NB4 (cell line): ENCODE measurements at regions not wholly inside any gene's neighbourhood (a gene's known extent, or its start where the extent isn't known, plus 50 kb on each side); places are given as distances from the start of the nearest gene placed in this dataset.
"Not testable (repeated sequence)": the region's sequence is repeated elsewhere in the genome, so short reads cannot be mapped to it uniquely, and the experiment has no call there.

Experiments used
- DNase-seq: peaks from one replicate; pipeline ENCODE4 v3.0.0; 2010; ENCODE audit warnings: low read depth
- H3K4me3 ChIP-seq: one replicate; pipeline ENCODE4 v1.5.1; 2011; ENCODE audit warnings: mild to moderate bottlenecking, low read depth, low read length, moderate library complexity
- MYC ChIP-seq: IDR thresholded peaks from 2 replicates; pipeline ENCODE4 v1.6.1; 2011; ENCODE audit warnings: low read depth, low read length
- POLR2A ChIP-seq: IDR thresholded peaks from 2 replicates; pipeline ENCODE4 v1.6.1; 2011; ENCODE audit warnings: mild to moderate bottlenecking; ENCODE audit not compliant: insufficient read length; ENCODE audit errors: extremely low read depth
- TF ChIP-seq, protein P1 (sequence below): IDR thresholded peaks from 2 replicates; pipeline ENCODE4 v1.6.1; 2011; ENCODE audit warnings: low read depth, low read length
- TF ChIP-seq, protein P2 (sequence below): IDR thresholded peaks from one replicate; pipeline ENCODE4 v1.5.1; 2012; ENCODE audit warnings: low read depth, low read length

DNA sequence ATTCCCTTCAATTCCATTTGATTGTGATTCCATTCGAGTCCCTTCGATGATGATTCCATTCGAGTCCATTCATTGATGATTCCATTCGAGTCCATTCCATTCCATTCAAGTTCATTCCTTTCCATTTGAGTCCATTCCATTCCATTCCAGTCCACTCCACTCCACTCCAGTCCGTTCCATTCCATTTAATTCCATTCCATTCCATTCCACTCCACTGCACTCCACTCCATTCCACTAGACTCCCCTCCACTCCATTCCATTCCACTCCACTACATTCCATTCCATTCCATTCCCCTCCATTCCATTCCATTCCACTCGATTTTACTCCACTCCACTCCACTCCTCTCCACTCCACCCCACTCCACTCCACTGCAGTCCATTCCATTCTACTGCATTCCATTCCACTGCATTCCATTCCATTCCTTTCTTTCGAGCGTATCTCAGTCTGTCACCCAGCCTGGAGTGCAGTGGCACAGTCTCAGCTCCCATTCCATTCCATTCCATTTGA, 115.7 kb downstream of the ZNF92 start:
- no peak for TF ChIP-seq MYC
- TF ChIP-seq POLR2A = no peak
- TF ChIP-seq, protein P1, sequence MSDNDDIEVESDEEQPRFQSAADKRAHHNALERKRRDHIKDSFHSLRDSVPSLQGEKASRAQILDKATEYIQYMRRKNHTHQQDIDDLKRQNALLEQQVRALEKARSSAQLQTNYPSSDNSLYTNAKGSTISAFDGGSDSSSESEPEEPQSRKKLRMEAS = no peak
- TF ChIP-seq, protein P2, sequence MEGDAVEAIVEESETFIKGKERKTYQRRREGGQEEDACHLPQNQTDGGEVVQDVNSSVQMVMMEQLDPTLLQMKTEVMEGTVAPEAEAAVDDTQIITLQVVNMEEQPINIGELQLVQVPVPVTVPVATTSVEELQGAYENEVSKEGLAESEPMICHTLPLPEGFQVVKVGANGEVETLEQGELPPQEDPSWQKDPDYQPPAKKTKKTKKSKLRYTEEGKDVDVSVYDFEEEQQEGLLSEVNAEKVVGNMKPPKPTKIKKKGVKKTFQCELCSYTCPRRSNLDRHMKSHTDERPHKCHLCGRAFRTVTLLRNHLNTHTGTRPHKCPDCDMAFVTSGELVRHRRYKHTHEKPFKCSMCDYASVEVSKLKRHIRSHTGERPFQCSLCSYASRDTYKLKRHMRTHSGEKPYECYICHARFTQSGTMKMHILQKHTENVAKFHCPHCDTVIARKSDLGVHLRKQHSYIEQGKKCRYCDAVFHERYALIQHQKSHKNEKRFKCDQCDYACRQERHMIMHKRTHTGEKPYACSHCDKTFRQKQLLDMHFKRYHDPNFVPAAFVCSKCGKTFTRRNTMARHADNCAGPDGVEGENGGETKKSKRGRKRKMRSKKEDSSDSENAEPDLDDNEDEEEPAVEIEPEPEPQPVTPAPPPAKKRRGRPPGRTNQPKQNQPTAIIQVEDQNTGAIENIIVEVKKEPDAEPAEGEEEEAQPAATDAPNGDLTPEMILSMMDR = no peak
- H3K4me3 ChIP-seq = no peak overlapping the region
- no peak for DNase-seq

DNA sequence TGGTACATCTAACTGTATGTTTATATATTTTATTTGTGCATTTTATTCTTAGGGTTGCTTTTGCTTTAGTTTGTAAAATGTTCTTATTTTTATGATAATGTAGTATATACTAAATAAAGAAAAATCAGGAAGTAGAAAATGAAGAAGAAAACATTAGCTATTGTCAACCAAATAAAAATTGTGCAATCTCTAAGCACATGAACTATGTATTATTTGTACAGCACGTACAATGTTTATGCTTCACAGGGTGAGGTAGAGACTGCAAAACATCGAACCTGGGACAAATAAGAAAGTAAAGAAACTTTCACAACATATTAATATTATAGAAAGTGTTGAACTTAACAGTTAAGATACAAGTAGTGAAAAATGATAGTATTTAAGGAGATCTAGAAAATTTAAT, 123.0 kb downstream of the ZNF92 start:
- not testable (repeated sequence) for DNase-seq, H3K4me3 ChIP-seq

DNA sequence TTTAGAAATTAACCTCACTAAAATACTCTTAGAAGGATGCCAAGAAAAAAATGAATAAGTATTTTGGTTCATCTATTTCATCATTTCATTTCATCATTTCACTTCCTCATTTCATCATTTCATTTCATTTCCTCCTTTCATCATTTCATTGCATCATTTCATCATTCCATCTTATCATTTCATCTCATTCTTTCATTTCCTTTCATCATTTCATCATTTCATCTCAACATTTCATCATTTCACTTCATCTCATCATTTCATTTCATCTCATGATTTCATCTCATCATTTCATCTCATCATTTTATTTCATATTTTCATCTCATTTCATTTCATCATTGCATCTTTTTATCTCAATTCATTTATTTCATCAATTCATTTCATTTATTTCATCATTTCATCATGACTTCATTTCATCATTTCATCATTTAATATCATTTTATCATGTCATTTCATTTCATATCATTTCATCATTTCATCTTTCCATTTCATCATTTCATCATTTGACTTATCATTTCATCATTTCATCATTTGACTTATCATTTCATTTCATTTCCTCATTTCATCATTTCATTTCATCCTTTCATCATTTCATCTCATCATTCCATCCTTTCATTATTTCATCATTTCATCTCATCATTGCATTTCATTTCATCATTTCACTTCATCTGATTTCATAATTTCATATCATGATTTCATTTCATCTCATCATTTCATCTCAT, 129.9 kb downstream of the ZNF92 start:
- no peak for DNase-seq
- H3K4me3 ChIP-seq = no peak overlapping the region
- TF ChIP-seq MYC (no peak), POLR2A (no peak)
- TF ChIP-seq, protein P1 = no peak
- TF ChIP-seq, protein P2 = no peak

DNA sequence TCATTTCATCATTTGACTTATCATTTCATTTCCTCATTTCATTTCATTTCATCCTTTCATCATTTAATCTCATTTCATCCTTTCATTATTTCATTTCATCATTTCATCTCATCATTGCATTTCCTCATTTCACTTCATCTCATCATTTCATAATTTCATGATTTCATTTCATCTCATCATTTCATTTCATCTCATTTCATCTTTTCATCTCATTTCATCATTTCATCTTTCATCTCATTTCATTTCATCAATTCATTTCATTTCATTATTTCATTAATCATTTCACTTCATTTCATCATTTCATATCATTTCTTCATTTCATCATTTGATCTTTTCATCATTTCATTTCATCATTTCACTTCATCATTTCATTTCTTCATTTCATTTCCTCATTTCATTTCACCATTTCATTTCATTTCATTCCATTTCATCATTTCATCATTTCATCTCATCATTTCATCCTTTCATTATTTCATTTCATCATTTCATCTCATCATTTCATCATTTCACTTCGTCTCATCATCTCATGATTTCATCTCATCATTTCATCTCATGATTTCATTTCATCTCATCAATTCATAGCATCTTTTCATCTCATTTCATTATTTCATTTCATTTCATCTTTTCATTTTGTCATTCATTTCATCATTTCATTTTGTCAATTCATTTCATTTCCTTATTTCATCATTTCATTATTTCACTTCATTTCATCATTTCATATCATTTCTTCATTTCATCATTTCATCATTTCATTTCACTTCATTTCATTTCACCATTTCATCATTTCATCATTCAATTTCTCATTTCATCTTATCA, 131.1 kb downstream of the ZNF92 start:
- H3K4me3 ChIP-seq, DNase-seq: not testable (repeated sequence)

DNA sequence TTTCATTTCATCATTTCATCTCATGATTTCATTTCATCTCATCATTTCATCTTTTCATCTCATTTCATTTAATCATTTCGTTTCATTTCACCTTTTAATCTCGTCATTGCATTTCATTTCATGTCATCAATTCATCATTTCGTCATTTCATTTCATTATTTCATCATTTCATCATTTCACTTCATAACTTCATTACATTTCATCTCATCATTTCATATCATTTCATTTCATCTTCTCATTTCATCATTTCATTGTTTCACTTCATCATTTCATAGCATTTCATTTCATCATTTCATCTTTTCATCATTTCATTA, 131.6 kb downstream of the ZNF92 start:
- DNase-seq, H3K4me3 ChIP-seq: not testable (repeated sequence)

DNA sequence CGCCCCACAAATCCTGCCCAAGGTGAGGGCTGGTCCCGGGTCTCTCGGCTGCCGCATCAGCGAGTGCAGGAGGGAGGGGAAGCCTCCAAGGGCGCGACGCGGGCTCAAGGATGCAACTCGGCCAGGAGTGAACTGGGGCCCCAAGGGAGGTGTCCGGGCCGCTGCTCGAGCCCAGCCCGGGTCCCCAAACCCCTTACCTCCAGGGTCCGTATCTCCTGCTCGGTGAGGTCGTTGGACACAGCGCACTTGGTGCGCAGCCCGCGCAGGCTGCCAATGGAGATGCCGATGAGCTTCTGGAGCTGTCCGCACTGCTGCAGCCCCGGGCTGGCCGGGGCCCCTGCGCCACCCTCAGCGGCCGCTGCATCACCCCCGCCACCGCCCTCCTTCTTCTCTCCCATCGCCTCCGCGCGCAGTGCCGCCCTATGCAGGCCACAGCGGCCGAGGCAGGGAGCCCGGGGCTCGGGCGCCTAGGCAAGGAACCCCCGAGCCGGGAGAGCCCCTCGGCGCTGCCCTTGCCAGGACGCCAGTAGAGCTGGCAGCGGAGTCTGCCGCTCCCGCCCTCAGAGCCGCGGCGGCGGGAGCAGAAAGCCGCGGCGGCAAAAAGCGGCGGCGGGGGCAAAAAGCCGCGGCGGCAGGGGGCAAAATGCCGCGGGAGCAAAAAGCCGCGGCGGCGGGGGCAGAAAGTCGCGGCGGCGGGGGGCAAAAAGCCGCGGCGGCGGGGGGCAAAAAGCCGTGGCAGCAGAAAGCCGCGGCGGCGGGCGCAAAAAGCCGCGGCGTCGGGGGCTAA, 135.1 kb downstream of the ZNF92 start:
- DNase-seq = not testable (repeated sequence)
- peak overlapping the region; percentile 38 for H3K4me3 ChIP-seq

DNA sequence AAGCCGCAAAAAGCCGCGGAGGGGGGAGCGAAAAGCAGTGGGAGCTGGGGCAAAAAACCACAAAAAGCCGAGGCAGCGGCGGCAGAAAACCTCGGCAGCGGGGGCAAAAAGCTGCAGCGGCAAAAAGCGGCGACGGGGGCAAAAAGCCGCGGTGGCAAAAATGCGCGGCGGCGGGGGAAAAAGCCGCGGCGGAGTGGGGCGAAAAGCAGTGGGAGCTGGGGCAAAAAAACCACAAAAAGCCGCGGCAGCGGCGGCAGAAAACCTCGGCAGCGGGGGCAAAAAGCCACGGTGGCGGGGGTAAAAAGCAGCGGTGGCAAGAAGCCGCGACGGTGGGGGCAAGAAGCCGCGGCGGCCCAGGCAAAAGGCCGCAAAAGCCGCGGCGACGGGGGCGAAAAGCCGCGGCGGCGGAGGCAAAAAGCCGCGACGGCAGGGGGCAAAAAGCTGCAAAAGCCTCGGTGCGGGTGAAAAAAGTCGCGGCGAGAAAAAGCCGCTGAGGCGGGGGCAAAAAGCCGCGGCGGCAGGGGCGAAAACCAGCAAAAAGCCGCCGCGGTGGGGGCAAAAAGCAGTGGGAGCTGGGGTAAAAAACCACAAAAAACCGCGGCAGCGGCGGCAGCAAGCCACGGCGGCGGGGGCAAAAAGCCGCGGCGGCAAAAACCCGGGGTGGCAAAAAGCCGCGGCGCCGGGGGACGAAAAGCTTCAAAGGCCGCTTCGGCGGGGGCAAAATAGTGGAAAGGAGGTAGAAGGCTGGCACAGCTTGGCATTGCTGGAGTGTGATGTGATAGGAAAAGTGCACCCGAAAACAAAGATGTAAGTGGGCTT, 135.9 kb downstream of the ZNF92 start:
- H3K4me3 ChIP-seq = peak overlapping the region; percentile 38
- DNase-seq = peak; percentile 38
- TF ChIP-seq MYC = no peak
- no peak for TF ChIP-seq POLR2A
- TF ChIP-seq, protein P1 = no peak
- TF ChIP-seq, protein P2 = no peak

DNA sequence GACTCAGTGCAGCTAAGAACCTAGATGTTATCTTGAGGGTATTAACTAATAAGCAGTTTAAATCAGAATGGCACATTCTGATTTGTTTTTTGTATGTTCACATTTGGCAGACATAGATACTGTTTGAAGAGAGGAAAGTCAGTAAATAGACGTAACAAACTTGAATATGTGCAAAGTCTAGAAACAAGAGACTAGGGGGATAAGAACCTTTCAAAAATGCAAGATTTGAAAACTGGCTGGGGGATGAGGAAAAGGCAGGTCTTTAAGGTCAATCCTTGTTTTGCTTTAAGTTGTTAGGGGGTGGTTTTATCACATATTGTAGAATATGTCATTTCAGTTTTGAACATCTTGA, 136.5 kb downstream of the ZNF92 start:
- not testable (repeated sequence) for DNase-seq, H3K4me3 ChIP-seq

DNA sequence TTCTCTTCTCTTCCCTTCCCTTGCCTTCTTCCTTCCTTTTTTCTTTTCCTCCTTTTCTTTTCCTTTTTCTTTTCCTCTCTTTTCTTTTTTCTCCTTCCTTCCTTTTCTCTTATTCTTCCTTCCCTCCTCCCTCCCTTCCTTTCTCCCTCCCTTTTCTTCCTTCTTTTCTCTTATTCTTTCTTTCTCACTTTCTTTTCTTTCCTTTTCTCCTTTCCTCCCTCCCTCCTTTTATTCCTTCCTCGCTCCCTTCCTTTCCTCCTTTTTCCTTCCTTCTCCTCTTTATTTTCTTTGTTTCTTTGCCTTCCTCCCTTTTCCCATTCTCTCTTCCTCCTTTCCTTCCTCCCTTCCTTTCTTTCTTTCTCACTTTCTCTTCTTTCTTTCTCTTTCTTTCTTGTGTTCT, 146.1 kb downstream of the ZNF92 start:
- DNase-seq, H3K4me3 ChIP-seq: not testable (repeated sequence)

DNA sequence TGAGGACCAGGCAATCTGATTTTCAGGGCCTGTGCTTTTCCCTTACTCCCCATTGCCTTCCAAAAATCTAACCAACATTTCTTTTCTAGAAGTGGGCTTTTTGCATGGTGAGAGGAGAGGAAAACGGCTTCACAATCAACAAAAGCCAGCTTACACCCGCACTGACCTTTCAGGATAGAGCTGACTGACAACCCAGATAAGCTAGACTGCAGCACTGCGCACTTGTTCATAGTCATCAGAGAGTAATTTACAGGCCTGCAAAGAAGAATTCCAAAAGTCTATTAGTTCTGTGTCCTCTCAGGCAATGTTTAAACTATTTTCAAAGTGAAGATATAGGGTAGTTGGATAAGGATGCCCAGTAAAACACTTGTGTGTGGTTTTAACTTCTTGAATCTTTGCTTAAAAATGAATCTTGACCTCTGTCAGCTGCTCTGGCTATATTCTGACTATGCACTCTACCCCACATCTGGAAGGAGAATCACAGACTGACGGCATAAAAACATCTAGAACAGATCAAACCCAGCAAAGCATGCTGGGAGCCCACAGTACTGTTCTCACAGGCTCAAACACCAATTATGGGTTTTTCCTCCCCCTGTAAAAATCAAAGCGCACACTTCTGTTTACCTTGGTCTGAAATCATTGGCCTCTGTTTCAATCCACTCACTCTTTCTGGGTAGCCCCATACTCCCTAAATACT, 172.0 kb downstream of the ZNF92 start:
- H3K4me3 ChIP-seq, DNase-seq: not testable (repeated sequence)

DNA sequence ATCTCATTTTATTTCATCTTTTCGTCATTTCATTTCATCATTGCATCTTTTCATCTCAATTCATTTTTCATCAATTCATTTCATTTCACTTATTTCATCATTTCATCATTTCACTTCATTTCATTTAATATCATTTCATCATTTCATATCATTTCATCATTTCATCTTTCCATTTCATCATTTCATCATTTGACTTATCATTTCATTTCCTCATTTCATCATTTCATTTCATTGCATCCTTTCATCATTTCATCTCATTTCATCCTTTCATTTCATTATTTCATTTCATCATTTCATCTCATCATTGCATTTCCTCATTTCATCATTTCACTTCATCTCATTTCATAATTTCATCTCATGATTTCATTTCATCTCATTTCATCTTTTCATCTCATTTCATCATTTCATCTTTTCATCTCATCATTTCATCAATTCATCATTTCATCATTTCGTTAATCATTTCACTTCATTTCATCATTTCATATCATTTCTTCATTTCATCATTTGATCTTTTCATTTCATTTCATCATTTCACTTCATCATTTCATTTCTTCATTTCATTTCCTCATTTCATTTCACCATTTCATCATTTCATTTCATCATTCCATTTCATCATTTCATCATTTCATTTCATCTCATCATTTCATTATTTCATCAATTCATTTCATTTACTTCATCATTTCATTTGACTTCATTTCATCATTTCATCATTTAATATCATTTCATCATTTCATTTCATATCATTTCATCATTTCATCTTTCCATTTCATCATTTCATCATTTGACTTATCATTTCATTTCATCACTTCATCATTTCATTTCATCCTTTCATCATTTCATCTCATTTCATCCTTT, 176.2 kb downstream of the ZNF92 start:
- DNase-seq, H3K4me3 ChIP-seq: not testable (repeated sequence)
